ENCODE measurements at regions not wholly inside any gene's neighbourhood (a gene's known extent, or its start where the extent isn't known, plus 50 kb on each side); places are given as distances from the start of the nearest gene placed in this dataset.
"Not testable (repeated sequence)": the region's sequence is repeated elsewhere in the genome, so short reads cannot be mapped to it uniquely, and the experiment has no call there.

DNA sequence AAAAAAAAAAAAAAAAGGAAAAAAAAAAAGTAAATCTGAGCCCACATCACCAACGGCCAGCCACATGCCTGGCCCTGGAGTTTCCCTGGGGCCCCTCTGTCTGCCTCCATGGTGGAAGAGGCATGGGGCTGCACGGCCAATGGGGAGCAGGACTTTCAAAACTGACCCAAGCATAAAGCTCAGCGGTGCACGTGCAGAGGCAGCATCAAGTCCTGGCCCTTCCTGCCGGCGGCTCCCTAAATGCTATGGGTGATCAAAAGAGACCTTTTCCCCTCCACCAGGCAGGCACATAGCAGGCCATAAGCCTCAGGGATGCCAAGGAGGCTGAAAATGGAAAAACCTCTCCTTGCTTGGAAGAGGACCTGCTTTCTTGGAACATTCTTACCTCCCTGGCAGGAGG lies 94.3 kb downstream of the OAT start:
- DNase-seq (ENCODE audit: low spot score): no peak

DNA sequence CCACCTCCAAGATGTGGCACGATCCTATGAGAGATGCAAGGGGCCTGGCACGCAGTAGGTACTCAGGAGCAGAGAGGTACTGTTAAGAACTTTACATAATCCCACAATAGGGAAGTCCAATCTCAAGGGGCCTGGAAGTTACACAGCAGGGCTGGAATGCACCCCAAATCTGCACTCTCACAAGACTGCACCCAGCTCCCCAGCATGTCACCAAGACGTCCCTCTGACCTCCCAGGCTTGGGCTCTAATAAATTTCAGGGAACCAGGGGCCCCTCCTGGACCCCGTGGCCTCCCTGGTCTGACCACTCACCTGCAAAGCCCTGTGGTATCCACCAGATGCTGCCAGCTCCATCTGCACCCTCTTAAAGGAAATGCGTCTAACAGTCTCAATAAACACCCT lies 94.9 kb downstream of the OAT start:
- DNase-seq (ENCODE audit: low spot score): no peak

DNA sequence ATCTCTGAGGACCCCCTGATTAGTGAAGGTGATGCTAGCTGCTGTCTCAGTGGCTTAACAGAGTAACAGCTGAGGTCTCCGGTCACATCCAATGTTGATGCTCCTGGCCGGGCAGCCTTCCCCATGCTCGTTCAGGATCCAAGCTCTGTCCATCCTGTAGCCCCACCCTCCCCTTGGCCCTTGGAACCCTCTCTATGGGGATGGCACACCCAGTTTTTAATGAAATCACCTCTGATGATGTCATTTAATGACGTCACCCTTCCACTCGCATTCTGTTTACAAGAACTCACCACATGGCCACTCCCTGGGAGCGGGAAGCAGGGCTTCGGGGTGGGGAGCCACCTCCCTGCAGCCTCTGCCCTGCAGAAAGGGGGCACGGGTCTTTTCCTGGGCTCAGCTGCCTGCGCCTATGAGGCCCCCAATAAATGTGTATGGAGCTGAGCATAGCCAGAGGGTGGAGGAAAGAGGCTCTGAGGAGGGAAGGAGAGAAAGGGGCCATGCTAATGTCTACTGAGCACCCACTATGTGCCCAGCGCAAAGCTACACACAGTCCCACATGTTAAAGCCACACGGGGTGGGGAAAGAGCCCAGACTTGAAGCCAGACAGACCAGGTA lies 95.5 kb downstream of the OAT start:
- DNase-seq (ENCODE audit: low spot score): no peak

DNA sequence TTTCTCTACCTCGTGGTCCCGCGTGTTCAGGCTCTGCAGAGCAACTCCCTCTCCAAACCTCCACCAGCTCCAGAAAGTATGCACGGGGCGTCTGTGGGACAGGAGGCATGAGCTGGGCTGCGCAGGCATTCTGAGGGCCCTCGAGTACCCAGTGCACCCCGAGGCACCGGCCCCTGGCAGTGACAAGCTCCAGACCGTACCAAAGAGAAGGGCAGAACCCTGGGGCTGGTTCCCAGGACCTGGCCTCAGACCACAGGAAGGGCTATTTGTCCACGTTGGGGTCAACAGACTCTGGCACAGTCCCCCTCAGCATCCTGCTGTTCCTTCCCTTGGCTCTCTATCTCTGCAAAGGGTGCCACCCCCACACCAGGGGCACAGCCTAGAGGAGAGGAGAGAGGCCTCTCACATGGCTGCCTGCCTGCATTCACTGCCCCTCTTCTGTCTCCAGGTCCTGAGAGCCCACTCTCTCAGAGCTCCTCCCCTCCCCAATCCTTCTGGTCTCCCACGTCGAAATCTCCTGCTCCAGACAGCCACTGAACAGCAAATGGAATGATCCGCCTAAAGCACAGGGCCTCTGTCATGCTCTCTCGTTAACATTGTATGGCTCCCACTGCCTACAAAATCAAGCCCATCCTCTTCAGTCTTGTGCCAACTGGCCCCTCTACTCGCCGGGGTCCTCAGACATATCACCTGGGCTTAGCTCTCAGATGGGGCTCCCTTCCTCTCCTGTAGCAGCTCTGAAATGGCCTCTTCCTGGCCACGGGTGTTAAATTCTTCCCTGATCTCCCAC lies 96.3 kb downstream of the OAT start:
- DNase-seq (ENCODE audit: low spot score): no peak

DNA sequence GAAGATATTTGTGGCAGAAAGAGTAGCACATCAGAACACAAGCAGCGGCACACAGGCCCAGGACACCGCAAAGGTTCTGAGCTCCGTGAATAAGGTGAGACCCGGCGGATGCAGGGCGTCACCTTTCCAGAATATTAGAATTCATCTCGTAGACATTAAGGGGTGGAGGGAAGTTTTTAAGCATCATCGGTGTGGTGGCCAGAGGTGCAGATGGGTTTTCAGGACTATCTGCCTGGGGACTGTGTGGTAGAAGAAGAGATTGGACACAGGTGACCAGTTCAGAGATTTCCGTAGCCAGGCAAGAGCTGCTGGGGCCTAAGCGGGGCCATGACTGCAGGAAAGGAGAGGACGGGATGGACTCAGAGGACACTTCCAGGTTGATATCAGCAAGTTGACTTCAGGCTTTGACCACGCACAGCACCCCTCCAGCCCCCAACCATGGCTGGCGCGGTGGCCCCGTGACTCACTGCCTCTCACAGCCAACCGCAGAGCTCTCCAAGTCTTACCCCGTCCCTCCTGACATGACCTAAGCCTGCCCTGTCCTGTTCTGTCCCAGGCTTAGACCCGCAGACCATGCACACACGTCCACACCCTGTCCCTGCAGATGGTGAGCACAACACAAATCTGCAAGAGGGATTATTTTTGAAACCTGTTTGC lies 97.2 kb downstream of the OAT start:
- no peak for DNase-seq (ENCODE audit: low spot score)

DNA sequence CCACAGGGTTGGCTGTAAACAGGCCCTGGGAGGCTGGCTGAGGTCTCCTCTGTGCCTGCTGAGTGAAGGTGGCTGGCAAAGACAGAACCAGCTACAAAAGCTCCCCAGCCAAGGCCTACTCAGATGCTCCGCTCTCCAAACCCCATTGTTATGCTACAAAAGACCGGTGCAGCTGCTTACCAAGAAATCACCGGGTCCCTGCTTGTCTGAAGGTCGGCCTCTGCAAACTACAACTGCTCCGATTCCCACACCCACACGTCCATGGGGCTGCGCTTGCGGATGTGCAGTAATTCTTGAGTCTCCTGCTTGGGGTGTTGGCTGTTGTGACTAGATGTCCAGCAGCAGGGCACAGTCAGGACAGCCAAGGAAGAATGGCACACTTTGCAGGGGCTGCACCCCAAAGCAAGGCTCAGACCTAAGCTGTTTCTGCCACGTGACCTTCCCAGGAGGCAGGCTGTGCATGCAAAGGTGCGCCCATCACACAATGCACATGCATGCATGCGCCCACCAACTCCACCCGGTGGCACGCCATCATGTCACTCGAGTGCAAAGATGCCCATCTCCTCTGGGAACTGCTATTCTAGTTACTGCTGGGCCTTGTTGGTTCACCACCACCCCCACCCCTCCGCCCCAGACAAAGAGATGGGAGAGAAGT lies 97.8 kb downstream of the OAT start:
- DNase-seq (ENCODE audit: low spot score): no peak

DNA sequence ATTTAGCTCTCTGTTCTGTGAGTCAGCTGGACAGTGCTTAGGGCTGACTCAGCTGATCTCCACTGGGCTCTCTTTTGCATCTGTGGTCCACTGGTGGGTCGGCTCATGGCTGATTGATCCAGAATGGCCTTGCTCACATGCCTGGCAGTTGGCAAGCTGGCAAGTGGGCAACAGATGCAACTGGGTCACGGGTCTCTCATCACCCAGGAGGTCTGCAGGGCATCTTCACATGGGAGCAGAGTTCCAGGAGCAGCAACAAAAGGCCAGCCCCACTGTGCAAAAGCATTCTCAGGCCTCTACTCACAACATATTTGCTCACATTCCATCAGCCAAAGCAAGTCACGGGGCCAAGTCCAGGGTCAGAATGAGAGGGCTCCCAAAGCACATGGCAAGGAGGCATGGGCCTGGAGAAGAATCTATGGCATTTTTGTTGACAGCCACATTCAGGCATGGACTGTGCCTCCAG lies 98.8 kb downstream of the OAT start:
- DNase-seq (ENCODE audit: low spot score): no peak

DNA sequence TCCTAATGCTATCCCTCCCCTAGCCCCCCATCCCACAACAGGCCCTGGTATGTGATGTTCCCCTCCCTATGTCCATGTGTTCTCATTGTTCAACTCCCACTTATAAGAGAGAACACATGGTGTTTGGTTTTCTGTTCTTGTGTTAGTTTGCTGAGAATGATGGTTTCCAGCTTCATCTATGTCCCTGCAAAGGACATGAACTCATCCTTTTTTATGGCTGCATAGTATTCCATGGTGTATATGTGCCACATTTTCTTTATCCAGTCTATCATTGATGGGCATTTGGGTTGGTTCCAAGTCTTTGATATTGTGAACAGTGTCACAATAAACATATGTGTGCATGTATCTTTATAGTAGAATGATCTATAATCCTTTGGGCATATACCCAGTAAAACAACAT lies 99.2 kb downstream of the OAT start:
- DNase-seq (ENCODE audit: low spot score): not testable (repeated sequence)

DNA sequence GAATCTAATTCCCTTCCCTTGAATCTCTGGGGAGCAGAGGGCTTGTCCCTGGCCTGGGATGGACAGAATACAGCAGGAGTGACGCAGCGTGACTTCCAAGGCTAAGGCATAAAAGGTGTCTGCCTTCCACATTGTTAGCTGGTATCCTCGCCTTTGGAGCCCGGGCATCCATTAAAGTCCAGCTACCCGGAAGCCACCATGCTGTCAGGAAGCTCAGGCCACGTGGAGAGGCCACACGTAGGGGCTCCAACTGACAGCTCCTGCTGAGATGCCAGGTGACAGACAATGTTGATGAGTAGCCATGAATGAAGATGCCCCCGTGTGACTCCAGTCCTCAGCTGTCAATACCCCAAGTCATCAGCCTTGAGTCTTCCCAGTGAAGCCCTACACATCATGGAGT lies 99.9 kb downstream of the OAT start:
- DNase-seq (ENCODE audit: low spot score): no peak

DNA sequence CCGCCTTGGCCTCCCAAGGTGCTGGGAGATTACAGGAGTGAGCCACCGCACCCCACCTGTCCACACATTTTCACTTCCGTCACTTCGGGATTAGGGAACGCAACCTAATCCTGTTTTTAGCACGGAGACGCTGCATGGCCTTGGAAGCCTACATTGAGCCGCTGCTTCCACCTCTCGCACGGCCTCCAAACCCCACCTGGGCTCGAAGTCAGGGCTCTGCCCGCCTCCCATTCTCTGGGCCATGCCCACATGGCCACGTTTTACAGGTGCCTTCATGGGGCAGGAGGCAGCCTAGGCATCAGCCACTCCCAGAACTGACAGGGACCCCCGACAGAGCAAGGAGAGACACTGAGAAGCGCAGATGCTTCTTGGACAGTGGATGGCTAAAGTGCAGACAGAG lies 100.6 kb downstream of the OAT start:
- no peak for DNase-seq (ENCODE audit: low spot score)

DNA sequence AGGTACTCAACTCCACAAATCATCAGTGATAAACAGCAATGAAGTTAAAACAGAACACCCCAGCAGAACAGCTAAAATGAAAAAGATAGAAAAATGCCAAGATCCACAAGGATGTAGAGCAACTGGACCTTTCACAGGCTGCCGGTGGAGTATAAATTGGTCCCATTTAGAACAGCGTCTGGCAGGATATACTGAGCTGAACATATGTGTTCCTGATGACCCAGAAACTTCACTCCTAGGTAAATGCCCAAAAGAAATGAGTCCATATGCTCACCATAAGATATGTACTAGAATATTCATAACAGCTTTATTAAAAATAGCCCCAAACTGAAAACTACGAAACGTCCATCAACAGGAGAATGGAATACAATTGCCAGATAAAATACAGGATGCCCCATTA lies 102.4 kb downstream of the OAT start:
- no peak for DNase-seq (ENCODE audit: low spot score)

DNA sequence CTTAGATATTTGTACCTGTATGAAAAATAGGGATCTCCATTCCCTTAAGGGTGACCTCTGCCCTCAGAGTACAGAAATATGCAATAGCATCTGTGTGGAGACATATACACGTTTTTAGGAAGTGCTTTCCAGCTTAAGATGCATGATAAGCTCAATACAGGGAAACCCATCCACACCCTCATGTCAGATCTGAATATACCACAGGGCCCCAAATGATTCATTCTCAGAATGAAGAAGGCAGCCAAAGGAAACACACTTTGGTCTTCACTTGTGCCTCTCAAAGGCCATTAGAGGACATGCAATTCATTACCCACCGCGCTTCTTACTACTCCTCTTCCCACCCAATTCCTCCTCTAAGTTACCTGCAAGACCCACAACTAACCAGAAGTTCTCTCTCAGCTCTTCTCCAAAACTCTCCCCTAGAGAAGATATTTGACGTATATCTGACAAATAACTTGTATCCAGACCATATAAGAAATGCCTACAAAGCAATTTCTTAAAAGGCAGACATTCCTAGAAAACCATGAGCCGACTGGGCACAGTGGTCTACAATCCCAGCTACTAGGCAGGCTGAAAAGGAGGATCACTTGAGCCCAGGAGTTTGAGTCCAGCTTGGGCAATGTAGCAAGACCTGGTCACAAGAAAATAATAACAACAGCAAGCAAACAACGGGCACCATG lies 103.0 kb downstream of the OAT start:
- DNase-seq (ENCODE audit: low spot score): no peak

DNA sequence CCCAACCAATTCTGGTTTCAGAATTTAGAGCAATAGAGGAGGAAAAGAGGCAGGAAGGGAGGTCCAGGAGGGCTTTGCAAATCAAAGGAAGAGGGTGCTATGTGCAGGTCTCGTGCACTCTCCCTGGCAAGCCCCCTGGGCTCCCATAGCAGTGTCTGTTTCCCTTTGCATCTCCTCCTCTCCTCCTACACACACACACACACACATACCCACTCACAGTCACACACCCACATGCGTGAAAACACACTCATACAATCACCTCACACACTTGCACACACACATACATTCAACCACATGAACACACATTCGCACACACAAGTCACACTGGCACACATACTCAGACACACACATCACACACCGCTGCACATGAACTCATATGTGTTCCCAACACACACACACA lies 105.3 kb downstream of the OAT start:
- no peak for DNase-seq (ENCODE audit: low spot score)

DNA sequence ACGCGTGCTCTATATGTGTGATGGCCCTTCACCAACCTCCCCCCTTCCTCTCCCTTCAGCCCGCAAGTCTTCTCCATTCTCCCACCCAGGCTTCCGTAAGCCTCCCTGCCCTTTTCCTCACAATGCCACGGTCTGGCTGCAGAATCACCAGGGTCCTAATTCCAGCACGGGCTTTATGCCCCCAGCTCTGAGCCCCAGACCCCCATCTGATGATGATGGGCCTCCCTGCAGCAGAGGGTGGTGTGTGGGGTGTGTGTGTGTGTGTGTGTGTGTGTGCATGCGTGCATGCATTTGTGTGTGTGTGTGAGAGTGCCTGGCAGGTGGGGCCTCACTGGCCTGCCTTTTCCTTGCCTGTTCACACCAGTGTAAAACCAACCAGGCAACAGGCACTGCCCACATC lies 109.9 kb downstream of the OAT start:
- no peak for DNase-seq (ENCODE audit: low spot score)

DNA sequence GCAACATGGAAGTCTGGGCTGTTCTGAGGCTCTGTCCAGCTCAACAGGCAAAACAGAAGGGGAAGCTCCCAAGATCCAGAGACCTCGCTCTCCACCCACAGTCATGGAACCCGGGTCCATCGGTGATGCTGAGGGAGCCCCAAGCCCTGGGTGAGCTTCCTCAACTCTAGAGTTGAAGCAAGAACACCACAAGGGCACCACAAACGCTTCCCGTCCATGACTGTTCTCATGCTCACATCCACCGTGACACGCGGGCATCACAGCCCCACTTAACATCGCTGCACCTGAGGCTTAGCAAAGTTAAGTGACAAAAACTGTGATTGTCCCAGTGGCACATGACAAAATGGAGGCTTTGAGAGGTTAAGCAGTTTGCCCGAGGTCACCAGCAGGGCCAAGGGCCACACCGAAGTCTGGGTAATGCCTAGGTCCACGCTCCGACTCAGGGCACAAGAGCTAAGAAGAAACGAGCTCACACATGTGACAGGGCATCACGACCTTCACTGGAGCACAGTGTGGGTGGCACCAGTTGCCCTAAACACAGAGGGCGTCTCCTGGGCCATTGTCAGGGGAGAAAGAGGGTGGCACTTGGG lies 110.6 kb downstream of the OAT start:
- no peak for DNase-seq (ENCODE audit: low spot score)

DNA sequence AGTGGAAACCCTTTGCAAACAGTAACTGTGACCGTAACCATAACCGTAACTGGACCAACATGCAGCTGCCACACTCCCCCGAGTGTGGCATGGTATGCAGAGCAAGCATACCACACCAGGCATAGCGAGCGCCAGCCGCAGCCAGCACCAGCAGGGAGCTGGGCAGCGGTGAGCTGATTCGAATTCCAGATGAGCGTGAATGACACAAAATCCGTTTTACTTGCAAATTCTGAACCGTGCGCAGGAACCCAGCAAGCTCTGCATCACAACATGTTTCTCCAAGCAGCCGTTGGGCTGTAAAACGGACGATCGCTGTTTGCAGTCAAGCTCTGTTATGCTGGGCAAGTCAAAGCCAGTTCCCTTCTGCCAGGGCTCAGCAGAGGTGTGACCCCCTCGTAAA lies 111.1 kb downstream of the OAT start:
- no peak for DNase-seq (ENCODE audit: low spot score)

DNA sequence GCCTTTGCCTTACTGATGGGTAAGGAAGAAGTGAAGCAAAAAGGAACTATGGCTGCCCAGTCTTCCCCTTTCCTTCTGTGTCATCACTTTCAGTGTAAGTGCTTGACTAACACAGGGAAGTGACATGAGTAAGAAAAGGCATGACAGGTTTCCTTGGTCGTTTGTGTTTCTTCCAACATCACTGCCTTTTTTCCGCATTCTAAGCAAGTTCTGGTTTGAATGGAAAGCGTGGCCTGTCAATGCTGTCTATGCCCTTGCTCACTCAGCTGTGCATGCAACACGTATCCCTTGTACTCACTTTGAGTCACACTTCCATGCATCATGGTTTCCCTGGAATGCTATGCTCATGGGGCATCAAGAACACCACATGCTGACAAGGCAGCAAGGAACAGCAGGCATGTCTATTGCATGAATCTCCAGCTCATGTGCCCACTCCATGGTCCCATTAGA lies 111.8 kb downstream of the OAT start:
- DNase-seq (ENCODE audit: low spot score): no peak

DNA sequence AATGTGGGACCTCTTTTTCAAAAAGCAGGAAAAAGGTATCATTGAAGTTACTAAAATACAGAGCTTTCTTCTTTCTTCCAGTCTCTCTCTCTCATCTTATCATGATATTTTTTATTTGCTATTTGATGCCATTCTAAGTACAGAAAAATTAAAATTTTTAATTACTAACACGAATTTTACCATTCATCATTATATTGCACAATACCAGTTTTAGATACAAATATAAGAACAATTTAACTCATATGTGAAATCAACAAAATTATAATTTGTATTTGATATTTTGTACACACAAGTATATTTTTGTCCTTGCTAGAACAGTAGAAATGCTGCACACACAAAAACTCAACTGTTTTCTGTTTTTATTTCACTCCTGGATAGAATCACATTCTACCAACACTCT lies 112.2 kb downstream of the OAT start:
- DNase-seq (ENCODE audit: low spot score): no peak

DNA sequence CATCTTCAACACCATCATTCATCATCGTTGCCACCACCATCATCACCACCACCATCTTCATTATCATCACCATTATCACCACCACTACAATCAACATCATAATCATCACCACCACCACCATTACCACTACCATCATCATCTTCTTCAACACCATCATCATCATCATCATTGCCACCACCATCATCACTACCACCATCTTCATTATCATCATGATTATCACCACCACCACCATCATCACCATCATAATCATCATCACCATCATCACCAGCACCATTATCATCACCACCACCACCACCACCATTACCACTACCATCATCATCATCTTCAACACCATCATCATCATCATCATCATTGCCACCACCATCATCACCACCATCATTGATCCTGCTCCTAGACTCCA lies 112.7 kb downstream of the OAT start:
- no peak for DNase-seq (ENCODE audit: low spot score)

DNA sequence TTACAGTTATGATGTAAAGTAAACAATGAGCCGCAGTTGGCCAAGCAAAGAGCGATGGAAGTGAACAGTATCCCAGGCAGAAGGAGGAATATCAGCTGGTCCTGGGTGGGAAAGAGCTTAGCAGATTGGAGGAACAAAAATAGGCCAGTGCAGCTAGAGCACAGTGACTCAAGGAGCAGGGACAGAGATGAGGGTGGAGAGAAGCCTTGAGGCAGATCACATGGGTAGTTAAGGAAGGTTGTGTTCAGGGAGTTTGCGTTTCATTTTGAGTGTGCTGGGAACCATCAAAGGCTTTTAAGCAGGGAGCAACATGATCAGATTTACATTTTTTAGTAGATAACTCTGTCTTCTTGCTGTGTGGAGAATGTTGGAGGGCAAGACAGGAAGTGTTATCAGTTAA lies 113.6 kb downstream of the OAT start:
- DNase-seq (ENCODE audit: low spot score): no peak

DNA sequence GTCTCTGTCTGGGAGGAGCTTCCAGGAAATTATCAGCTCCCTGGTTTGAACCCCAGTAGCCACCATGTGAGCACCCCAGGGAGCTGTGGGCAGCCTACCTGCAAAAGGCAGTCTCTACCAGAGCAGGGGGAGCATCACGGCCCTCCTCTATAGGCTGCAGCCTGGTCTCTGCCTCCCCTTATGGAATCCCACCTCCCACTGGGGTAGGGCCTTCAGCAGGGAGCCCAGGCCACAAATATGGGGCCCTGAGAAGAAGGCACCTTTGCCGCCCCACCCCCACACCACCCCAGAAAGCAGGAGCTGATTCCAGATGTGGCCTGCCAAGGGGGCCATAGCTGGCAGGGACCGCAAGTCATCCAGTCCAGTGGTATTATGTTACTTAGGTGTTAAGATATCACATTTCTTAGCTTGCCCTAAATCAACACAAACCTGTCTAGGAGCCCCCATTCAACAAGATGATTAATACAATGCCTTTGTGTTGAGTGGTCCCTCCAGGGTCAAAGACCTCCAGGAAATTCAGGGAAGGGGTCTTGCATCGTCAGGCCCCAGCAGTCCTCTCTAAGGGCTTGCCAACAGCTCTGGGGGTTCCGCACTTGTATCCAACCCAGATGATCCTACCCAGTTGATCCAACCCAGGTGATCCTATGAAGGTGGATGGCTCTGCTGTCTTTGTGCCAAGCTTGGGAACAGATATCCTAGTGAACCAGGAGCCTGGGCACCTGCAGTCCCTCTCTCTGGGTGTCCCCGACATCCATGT lies 114.9 kb downstream of the OAT start:
- DNase-seq (ENCODE audit: low spot score): no peak

Data from CD4-positive, alpha-beta T cell treated with Interleukin-15 for 4 hours (primary cell).